ENCODE measurements at regions not wholly inside any gene's neighbourhood (a gene's known extent, or its start where the extent isn't known, plus 50 kb on each side); places are given as distances from the start of the nearest gene placed in this dataset.
A peak's percentile ranks its signal among the peaks of the same experiment; 100 is the strongest.

GRCh38 chr1:55578646-55579045, 363.5 kb upstream of the USP24 start:
- Histone ChIP-seq H4K91ac (ENCODE audit: low read depth, low read length) (no peak overlapping the region), H2BK5ac (ENCODE audit: low read depth, low read length, poor library complexity) (no peak overlapping the region), H3K79me1 (ENCODE audit: low read length) (peaks cover 7% of the 10 kb centered on the region), H3K4ac (ENCODE audit: low read depth, low read length) (no peak overlapping the region), H3K23ac (ENCODE audit: low read length) (no peak overlapping the region), H3K27ac (ENCODE audit: low read depth, low read length) (no peak overlapping the region), H4K12ac (ENCODE audit: low read depth, low read length) (no peak overlapping the region), H3K9me3 (ENCODE audit: insufficient read depth, low read depth, low read length) (no peaks in the 10 kb centered on the region), H2BK12ac (ENCODE audit: low read length) (no peak overlapping the region), H3K18ac (ENCODE audit: low read length) (no peak overlapping the region), H2AK5ac (ENCODE audit: low read length) (no peak overlapping the region), H4K8ac (ENCODE audit: low read depth, low read length) (no peak overlapping the region), H3K4me3 (ENCODE audit: low read depth, low read length) (no peak overlapping the region), H3K79me2 (ENCODE audit: control insufficient read depth, insufficient read depth, low read length, poor library complexity) (no peaks in the 10 kb centered on the region), H3K14ac (ENCODE audit: low read length) (no peak overlapping the region), H3K36me3 (ENCODE audit: control insufficient read depth in 1 of 2, insufficient read depth in 2 of 2, low read length in 2 of 2) (no peaks in the 10 kb centered on the region), H3K9ac (ENCODE audit: low read length) (no peak overlapping the region), H3K4me1 (ENCODE audit: control insufficient read depth in 1 of 2, insufficient read depth in 2 of 2, low read length in 2 of 2) (peaks cover 0 to 3% of the 10 kb centered on the region in 2 experiments), H2AFZ (ENCODE audit: insufficient read depth, low read length, poor library complexity) (no peak overlapping the region), H3K4me2 (ENCODE audit: low read length) (no peak overlapping the region), H2BK120ac (ENCODE audit: insufficient read depth, low read length, poor library complexity) (no peak overlapping the region), H3K27me3 (ENCODE audit: insufficient read depth, low read length) (no peaks in the 10 kb centered on the region)
- WGBS (ENCODE audit: extremely low coverage, insufficient coverage, insufficient read length) = no CpG with 5 or more reads among the region's 1 CpG
- DNase-seq = no peak

GRCh38 chr1:55575571-55576279, 360.6 kb upstream of the USP24 start:
- Histone ChIP-seq H2BK12ac (ENCODE audit: low read length) (no peak overlapping the region), H3K27ac (ENCODE audit: low read depth, low read length) (no peak overlapping the region), H3K4me2 (ENCODE audit: low read length) (no peak overlapping the region), H2AFZ (ENCODE audit: insufficient read depth, low read length, poor library complexity) (no peak overlapping the region), H3K14ac (ENCODE audit: low read length) (no peak overlapping the region), H2AK5ac (ENCODE audit: low read length) (no peak overlapping the region), H3K36me3 (ENCODE audit: control insufficient read depth in 1 of 2, insufficient read depth in 2 of 2, low read length in 2 of 2) (no peaks in the 10 kb centered on the region), H3K9ac (ENCODE audit: low read length) (no peak overlapping the region), H2BK5ac (ENCODE audit: low read depth, low read length, poor library complexity) (no peak overlapping the region), H3K4me1 (ENCODE audit: control insufficient read depth in 1 of 2, insufficient read depth in 2 of 2, low read length in 2 of 2) (no peaks in the 10 kb centered on the region), H3K79me2 (ENCODE audit: control insufficient read depth, insufficient read depth, low read length, poor library complexity) (no peaks in the 10 kb centered on the region), H4K91ac (ENCODE audit: low read depth, low read length) (no peak overlapping the region), H4K8ac (ENCODE audit: low read depth, low read length) (no peak overlapping the region), H3K18ac (ENCODE audit: low read length) (no peak overlapping the region), H3K23ac (ENCODE audit: low read length) (no peak overlapping the region), H3K27me3 (ENCODE audit: insufficient read depth, low read length) (no peaks in the 10 kb centered on the region), H4K12ac (ENCODE audit: low read depth, low read length) (no peak overlapping the region), H3K4me3 (ENCODE audit: low read depth, low read length) (no peak overlapping the region), H3K79me1 (ENCODE audit: low read length) (peaks cover 2% of the 10 kb centered on the region), H3K4ac (ENCODE audit: low read depth, low read length) (no peak overlapping the region), H3K9me3 (ENCODE audit: insufficient read depth, low read depth, low read length) (no peaks in the 10 kb centered on the region), H2BK120ac (ENCODE audit: insufficient read depth, low read length, poor library complexity) (no peak overlapping the region)
- DNase-seq = no peak
- WGBS (ENCODE audit: extremely low coverage, insufficient coverage, insufficient read length) = no CpG with 5 or more reads among the region's 4 CpGs

- Histone ChIP-seq H4K91ac (ENCODE audit: low read depth, low read length) (no peak overlapping the region), H3K23ac (ENCODE audit: low read length) (no peak overlapping the region), H3K4me3 (ENCODE audit: low read depth, low read length) (no peak overlapping the region), H3K18ac (ENCODE audit: low read length) (no peak overlapping the region), H4K12ac (ENCODE audit: low read depth, low read length) (no peak overlapping the region), H2BK120ac (ENCODE audit: insufficient read depth, low read length, poor library complexity) (no peak overlapping the region), H3K27ac (ENCODE audit: low read depth, low read length) (no peak overlapping the region), H3K9me3 (ENCODE audit: insufficient read depth, low read depth, low read length) (no peaks in the 10 kb centered on the region), H3K27me3 (ENCODE audit: insufficient read depth, low read length) (no peaks in the 10 kb centered on the region), H3K4ac (ENCODE audit: low read depth, low read length) (no peak overlapping the region), H3K36me3 (ENCODE audit: control insufficient read depth in 1 of 2, insufficient read depth in 2 of 2, low read length in 2 of 2) (no peaks in the 10 kb centered on the region), H3K79me1 (ENCODE audit: low read length) (peaks cover 2% of the 10 kb centered on the region), H3K79me2 (ENCODE audit: control insufficient read depth, insufficient read depth, low read length, poor library complexity) (no peaks in the 10 kb centered on the region), H3K14ac (ENCODE audit: low read length) (no peak overlapping the region), H3K4me2 (ENCODE audit: low read length) (no peak overlapping the region), H2AK5ac (ENCODE audit: low read length) (no peak overlapping the region), H2BK5ac (ENCODE audit: low read depth, low read length, poor library complexity) (no peak overlapping the region), H4K8ac (ENCODE audit: low read depth, low read length) (no peak overlapping the region), H3K9ac (ENCODE audit: low read length) (no peak overlapping the region), H2BK12ac (ENCODE audit: low read length) (no peak overlapping the region), H3K4me1 (ENCODE audit: control insufficient read depth in 1 of 2, insufficient read depth in 2 of 2, low read length in 2 of 2) (no peaks in the 10 kb centered on the region), H2AFZ (ENCODE audit: insufficient read depth, low read length, poor library complexity) (no peak overlapping the region)
- WGBS (ENCODE audit: extremely low coverage, insufficient coverage, insufficient read length) = no CpG with 5 or more reads among the region's 5 CpGs
- DNase-seq = no peak
Observed at GRCh38 chr1:55574691-55575225, 359.6 kb upstream of the USP24 start.

- Histone ChIP-seq H4K12ac (ENCODE audit: low read depth, low read length) (no peak overlapping the region), H3K4me3 (ENCODE audit: low read depth, low read length) (no peak overlapping the region), H3K79me1 (ENCODE audit: low read length) (peaks cover 2% of the 10 kb centered on the region), H4K91ac (ENCODE audit: low read depth, low read length) (no peak overlapping the region), H2AK5ac (ENCODE audit: low read length) (no peak overlapping the region), H3K9me3 (ENCODE audit: insufficient read depth, low read depth, low read length) (no peaks in the 10 kb centered on the region), H3K4ac (ENCODE audit: low read depth, low read length) (no peak overlapping the region), H3K27ac (ENCODE audit: low read depth, low read length) (no peak overlapping the region), H3K27me3 (ENCODE audit: insufficient read depth, low read length) (no peaks in the 10 kb centered on the region), H3K23ac (ENCODE audit: low read length) (no peak overlapping the region), H3K79me2 (ENCODE audit: control insufficient read depth, insufficient read depth, low read length, poor library complexity) (no peaks in the 10 kb centered on the region), H3K9ac (ENCODE audit: low read length) (no peak overlapping the region), H2BK5ac (ENCODE audit: low read depth, low read length, poor library complexity) (no peak overlapping the region), H2BK12ac (ENCODE audit: low read length) (no peak overlapping the region), H4K8ac (ENCODE audit: low read depth, low read length) (no peak overlapping the region), H3K4me1 (ENCODE audit: control insufficient read depth in 1 of 2, insufficient read depth in 2 of 2, low read length in 2 of 2) (no peaks in the 10 kb centered on the region), H2BK120ac (ENCODE audit: insufficient read depth, low read length, poor library complexity) (no peak overlapping the region), H3K14ac (ENCODE audit: low read length) (no peak overlapping the region), H2AFZ (ENCODE audit: insufficient read depth, low read length, poor library complexity) (no peak overlapping the region), H3K18ac (ENCODE audit: low read length) (no peak overlapping the region), H3K36me3 (ENCODE audit: control insufficient read depth in 1 of 2, insufficient read depth in 2 of 2, low read length in 2 of 2) (no peaks in the 10 kb centered on the region), H3K4me2 (ENCODE audit: low read length) (no peak overlapping the region)
- no CpG with 5 or more reads among the region's 14 CpGs for WGBS (ENCODE audit: extremely low coverage, insufficient coverage, insufficient read length)
- DNase-seq = peak in 1 of 2 donors; percentile 25
Observed at GRCh38 chr1:55572878-55573734, 357.9 kb upstream of the USP24 start.

Data from trophoblast cell (in vitro differentiated cells and primary cell).